HG03045 (cell line): ENCODE measurements at regions not wholly inside any gene's neighbourhood (a gene's known extent, or its start where the extent isn't known, plus 50 kb on each side); places are given as distances from the start of the nearest gene placed in this dataset.

Experiments used
- ATAC-seq: cut with Tn5 transposase; IDR thresholded peaks from one replicate; pipeline ENCODE4 v1.9.1; 2021; ENCODE audit warnings: mild to moderate bottlenecking, moderate library complexity; ENCODE audit not compliant: unreplicated experiment

- ATAC-seq = no peak
These were observed 152.8 kb downstream of the BCL11A start for GRCh38 chr2:60400462-60401246.

- ATAC-seq = no peak
These were observed 159.0 kb downstream of the BCL11A start for GRCh38 chr2:60394463-60394862.

GRCh38 chr2:60391649-60392375 lies 161.6 kb downstream of the BCL11A start:
- ATAC-seq = no peak

GRCh38 chr2:60391230-60391629 lies 162.2 kb downstream of the BCL11A start:
- no peak for ATAC-seq

- ATAC-seq = no peak
These were observed 167.0 kb downstream of the BCL11A start for GRCh38 chr2:60386436-60386835.

- ATAC-seq = no peak
These were observed 167.8 kb downstream of the BCL11A start for GRCh38 chr2:60385648-60386047.

- no peak for ATAC-seq
These were observed 169.9 kb downstream of the BCL11A start for GRCh38 chr2:60383401-60384143.

DNA sequence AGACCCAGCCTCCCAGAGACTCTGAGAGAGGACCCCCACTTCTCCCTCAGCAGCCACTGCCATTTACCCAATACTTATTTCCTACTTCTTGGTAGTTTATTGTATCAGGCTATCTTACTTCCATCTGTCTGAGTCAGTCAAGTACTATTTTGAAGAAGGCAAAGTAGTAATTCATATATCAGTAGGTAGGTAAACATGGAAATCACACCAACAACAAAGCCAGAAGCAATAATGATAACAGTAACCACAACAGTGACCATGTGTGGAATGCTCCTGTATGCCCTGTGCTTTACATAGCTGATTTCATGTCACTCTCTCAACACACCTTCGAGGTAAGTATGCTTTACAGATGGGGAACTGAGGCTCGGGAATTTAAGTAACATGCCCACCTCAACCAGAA lies 173.0 kb downstream of the BCL11A start:
- ATAC-seq = no peak

GRCh38 chr2:60379684-60380083 lies 173.8 kb downstream of the BCL11A start:
- no peak for ATAC-seq

DNA sequence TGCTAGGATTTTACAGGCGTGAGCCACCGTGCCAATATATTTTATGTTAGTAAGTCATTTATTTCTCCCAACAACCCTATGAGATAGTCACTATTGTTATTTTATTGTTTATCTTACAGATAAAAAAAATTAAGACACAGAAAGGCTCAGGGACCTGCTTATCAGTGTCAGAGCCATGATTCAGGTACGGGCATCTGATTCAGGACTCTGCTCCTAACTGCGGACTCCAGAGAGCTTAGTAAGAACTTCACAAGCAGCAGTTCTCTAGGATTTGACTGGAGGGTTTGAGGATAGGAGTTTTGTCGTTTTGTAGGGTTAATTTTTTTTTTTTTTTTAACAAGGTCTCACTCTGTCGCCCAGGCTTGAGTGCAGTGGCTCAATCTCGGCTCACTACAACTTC lies 174.2 kb downstream of the BCL11A start:
- ATAC-seq = no peak

DNA sequence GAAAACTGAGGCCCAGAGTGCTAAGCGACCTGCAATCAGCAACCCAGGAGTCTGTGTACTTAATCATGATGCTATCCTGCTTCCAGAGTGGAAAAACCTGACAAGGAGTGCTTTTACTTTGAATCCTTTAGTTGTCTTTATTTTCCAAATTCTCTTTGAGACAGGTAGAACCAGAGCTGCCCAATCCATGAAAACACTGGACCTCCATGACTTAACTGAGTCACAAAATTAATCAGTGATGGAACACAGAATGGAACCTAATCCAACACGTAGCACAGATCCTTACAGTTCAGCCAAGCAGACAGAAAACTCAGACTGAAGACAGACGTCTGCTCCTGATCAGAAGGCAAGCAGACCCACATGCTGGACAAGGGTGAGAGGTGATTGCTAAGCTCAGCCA lies 175.6 kb downstream of the BCL11A start:
- no peak for ATAC-seq

GRCh38 chr2:60376252-60376651 lies 177.2 kb downstream of the BCL11A start:
- no peak for ATAC-seq

- ATAC-seq = no peak
These were observed 181.8 kb downstream of the BCL11A start for GRCh38 chr2:60371681-60372080.

GRCh38 chr2:60371219-60371618 lies 182.2 kb downstream of the BCL11A start:
- no peak for ATAC-seq

GRCh38 chr2:60370814-60371213 lies 182.6 kb downstream of the BCL11A start:
- no peak for ATAC-seq

DNA sequence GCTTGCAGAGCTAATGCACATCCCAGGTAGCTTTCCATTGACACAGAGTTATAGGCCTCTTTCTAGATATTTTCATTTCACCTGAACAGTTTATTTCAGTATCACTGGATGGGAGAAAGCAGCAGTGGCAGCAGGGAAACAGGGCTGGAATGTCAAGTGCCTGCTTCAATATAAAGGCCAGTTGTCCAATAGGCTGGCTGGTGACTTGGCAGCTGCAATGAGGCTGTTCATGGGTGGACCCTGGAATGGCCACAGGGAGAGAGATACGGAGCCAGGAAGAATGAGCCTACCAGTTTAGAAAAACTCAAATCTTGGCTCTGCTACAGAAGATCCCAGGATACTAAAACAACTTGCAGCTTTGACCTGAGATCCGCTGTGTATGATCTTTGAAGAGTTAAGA lies 185.0 kb downstream of the BCL11A start:
- no peak for ATAC-seq

DNA sequence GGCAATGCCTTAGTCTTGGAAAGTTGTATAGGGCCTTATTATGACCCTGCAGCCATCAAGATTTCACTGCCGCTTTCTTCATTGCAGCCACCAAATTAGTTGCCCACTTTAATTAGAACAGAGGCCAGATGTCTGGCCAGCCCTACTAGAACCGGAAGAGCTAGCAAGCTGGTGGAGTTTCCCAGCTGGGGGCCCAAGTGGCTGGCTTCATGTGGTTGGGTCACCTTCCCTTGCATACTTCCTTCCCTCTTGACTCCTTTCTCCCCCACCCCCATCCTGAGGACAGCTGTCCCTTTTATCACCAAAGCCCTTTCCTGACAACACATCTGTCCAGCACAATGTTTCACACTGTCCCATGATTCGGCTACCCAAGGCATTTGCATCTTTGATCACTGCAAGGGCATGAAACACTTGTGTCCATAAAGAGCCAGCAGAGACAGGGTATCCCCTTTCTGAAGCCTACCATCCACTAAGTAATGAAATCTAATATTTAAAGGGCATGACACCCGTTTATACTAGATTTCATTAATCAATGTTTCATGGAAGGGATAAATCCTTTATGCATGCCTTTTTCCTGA lies 187.2 kb downstream of the BCL11A start:
- ATAC-seq = no peak

- no peak for ATAC-seq
These were observed 187.9 kb downstream of the BCL11A start for GRCh38 chr2:60365556-60365955.

DNA sequence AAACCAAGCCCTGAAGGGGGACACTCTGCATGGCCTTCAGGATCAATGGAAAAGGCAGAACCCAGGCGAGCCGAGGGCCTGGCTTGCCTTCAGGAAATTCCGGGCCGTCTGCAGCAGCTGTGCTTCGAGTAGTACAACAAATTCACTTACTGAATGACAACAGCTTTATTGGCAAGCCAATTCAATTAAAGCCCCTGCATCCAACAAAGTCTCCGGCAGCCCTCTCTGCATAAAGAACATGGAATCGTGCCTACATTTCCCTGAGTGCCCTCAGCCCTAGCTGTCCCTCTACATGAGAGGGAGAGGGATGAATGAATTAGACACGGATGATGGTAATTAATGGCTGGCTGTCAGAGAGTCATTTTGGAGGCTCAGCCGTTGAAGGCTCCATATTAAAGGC lies 189.0 kb downstream of the BCL11A start:
- no peak for ATAC-seq

DNA sequence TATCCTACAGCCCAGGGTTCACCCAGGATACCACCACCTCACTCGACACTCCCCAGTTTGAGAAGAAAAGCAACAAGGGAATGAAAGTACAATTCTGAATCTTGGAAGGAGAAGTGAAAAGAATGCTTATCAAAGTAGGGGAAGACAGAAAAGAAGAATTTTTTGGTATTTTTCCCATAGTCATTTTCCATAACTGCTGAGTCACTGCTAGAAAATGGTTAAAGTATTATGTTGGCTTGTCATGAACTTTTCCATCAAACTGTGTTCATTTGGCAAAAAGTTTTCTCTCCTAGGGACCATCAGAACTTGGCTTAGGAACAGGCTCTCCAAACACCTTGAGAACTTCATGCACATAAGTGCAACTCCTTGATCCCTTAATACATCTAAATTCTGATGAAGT lies 192.0 kb downstream of the BCL11A start:
- no peak for ATAC-seq

- no peak for ATAC-seq
These were observed 193.9 kb downstream of the BCL11A start for GRCh38 chr2:60359569-60359968.
